H9 (cell line): ENCODE measurements at regions not wholly inside any gene's neighbourhood (a gene's known extent, or its start where the extent isn't known, plus 50 kb on each side); places are given as distances from the start of the nearest gene placed in this dataset.

Experiments used
- DNase-seq: peaks from one replicate; pipeline ENCODE4 v3.0.0-alpha.2; 2017
- H2AFZ ChIP-seq: one replicate; pipeline ENCODE4 v1.6.1; 2013; ENCODE audit warnings: mild to moderate bottlenecking, low read length, control low read depth, moderate library complexity
- H2AK5ac ChIP-seq: 2 replicates; pipeline ENCODE4 v1.6.1; 2013; ENCODE audit warnings: low read length, control low read depth, mixed read lengths; ENCODE audit not compliant: insufficient read length
- H2BK120ac ChIP-seq: one replicate; pipeline ENCODE4 v1.6.1; 2013; ENCODE audit warnings: low read depth, mild to moderate bottlenecking, low read length, control low read depth, inconsistent platforms; ENCODE audit not compliant: poor library complexity, severe bottlenecking
- H2BK12ac ChIP-seq: 2 replicates; pipeline ENCODE4 v1.6.1; 2013; ENCODE audit warnings: low read length, control low read depth, mixed read lengths, low read depth; ENCODE audit not compliant: insufficient read length
- H2BK15ac ChIP-seq: 2 replicates; pipeline ENCODE4 v1.6.1; 2013; ENCODE audit warnings: low read depth, low read length, control low read depth
- H2BK20ac ChIP-seq: one replicate; pipeline ENCODE4 v1.6.1; 2013; ENCODE audit warnings: low read depth, mild to moderate bottlenecking, low read length, control low read depth, inconsistent platforms; ENCODE audit not compliant: poor library complexity, severe bottlenecking
- H2BK5ac ChIP-seq: 2 replicates; pipeline ENCODE4 v1.6.1; 2013; ENCODE audit warnings: low read length, control low read depth, mixed read lengths; ENCODE audit not compliant: insufficient read length
- H3K14ac ChIP-seq: 2 replicates; pipeline ENCODE4 v1.6.1; 2013; ENCODE audit warnings: low read length, control low read depth; ENCODE audit not compliant: insufficient read depth
- H3K18ac ChIP-seq: 2 replicates; pipeline ENCODE4 v1.6.1; 2013; ENCODE audit warnings: low read depth, mild to moderate bottlenecking, mixed read lengths, low read length, control low read depth; ENCODE audit not compliant: insufficient read length
- H3K23ac ChIP-seq: 2 replicates; pipeline ENCODE4 v1.6.1; 2013; ENCODE audit warnings: low read length, control low read depth, mixed read lengths, low read depth; ENCODE audit not compliant: insufficient read length
- H3K23me2 ChIP-seq: 2 replicates; pipeline ENCODE4 v1.6.1; 2013; ENCODE audit warnings: low read depth, mild to moderate bottlenecking, mixed read lengths, low read length, control low read depth; ENCODE audit not compliant: insufficient read length, poor library complexity, severe bottlenecking
- H3K27ac ChIP-seq: 2 replicates; pipeline ENCODE4 v1.5.1; 2013; ENCODE audit warnings: low read length, control low read depth, mixed read lengths, low read depth; ENCODE audit not compliant: insufficient read length
- H3K27me3 ChIP-seq: 2 replicates; pipeline ENCODE4 v1.6.1; 2013; ENCODE audit warnings: low read length, control low read depth, inconsistent platforms; ENCODE audit not compliant: insufficient read depth
- H3K4ac ChIP-seq: 2 replicates; pipeline ENCODE4 v1.6.1; 2013; ENCODE audit warnings: low read depth, mild to moderate bottlenecking, control low read depth, inconsistent platforms, low read length, moderate library complexity
- H3K4me1 ChIP-seq: 2 replicates; pipeline ENCODE4 v1.6.1; 2013; ENCODE audit warnings: low read length, control low read depth, inconsistent platforms; ENCODE audit not compliant: insufficient read depth
- H3K4me2 ChIP-seq: 2 replicates; pipeline ENCODE4 v1.6.1; 2013; ENCODE audit warnings: low read length, control low read depth, mixed read lengths; ENCODE audit not compliant: insufficient read length, insufficient read depth
- H3K56ac ChIP-seq: 2 replicates; pipeline ENCODE4 v1.6.1; 2013; ENCODE audit warnings: low read depth, mild to moderate bottlenecking, mixed read lengths, low read length, control low read depth; ENCODE audit not compliant: insufficient read length
- H3K79me1 ChIP-seq: 2 replicates; pipeline ENCODE4 v1.6.1; 2013; ENCODE audit warnings: low read depth, mild to moderate bottlenecking, moderate library complexity, low read length, control low read depth, inconsistent platforms; ENCODE audit not compliant: insufficient read depth, poor library complexity, severe bottlenecking
- H3K79me2 ChIP-seq: 2 replicates; pipeline ENCODE4 v1.6.1; 2013; ENCODE audit warnings: low read length, control low read depth, inconsistent platforms; ENCODE audit not compliant: insufficient read depth
- H3K9ac ChIP-seq: 2 replicates; pipeline ENCODE4 v1.6.1; 2013; ENCODE audit warnings: low read length, control low read depth, mixed read lengths; ENCODE audit not compliant: insufficient read length; ENCODE audit errors: extremely low read depth
- H3K9me3 ChIP-seq: one replicate; pipeline ENCODE4 v1.6.1; 2013; ENCODE audit warnings: low read depth, low read length, inconsistent platforms; ENCODE audit not compliant: control insufficient read depth
- H3T11ph ChIP-seq: one replicate; pipeline ENCODE4 v1.6.1; 2013; ENCODE audit warnings: mild to moderate bottlenecking, low read length, control low read depth, inconsistent platforms
- H4K20me1 ChIP-seq: one replicate; pipeline ENCODE4 v1.6.1; 2013; ENCODE audit not compliant: control insufficient read depth, insufficient read length, insufficient read depth
- H4K5ac ChIP-seq: 2 replicates; pipeline ENCODE4 v1.6.1; 2013; ENCODE audit warnings: low read depth, mild to moderate bottlenecking, mixed read lengths, low read length, control low read depth; ENCODE audit not compliant: insufficient read length
- H4K8ac ChIP-seq: replicated peaks from 2 replicates; pipeline ENCODE4 v1.6.1; 2013; ENCODE audit warnings: low read length, control low read depth, mixed read lengths, low read depth; ENCODE audit not compliant: insufficient read length
- H4K91ac ChIP-seq: 2 replicates; pipeline ENCODE4 v1.6.1; 2013; ENCODE audit warnings: low read depth, mild to moderate bottlenecking, moderate library complexity, mixed read lengths, low read length, control low read depth; ENCODE audit not compliant: insufficient read length
- H3K27ac Mint-ChIP-seq, 3 experiments: 2 replicates in 2 of 3; 3 replicates in 1 of 3; pipeline ENCODE4 v1.8.0; 2020 to 2021; ENCODE audit warnings: mixed read lengths in 3 of 3, mild to moderate bottlenecking in 1 of 3, moderate library complexity in 1 of 3
- H3K27me3 Mint-ChIP-seq: 2 replicates; pipeline ENCODE4 v1.8.0; 2021; ENCODE audit warnings: low read depth, mild to moderate bottlenecking, moderate library complexity, mixed read lengths
- H3K36me3 Mint-ChIP-seq, 3 experiments: 2 replicates in 2 of 3; 3 replicates in 1 of 3; pipeline ENCODE4 v1.8.0; 2020 to 2021; ENCODE audit warnings: low read depth in 3 of 3, mixed read lengths in 3 of 3; ENCODE audit not compliant: insufficient read depth in 1 of 3
- H3K4me1 Mint-ChIP-seq, 2 experiments: 2 replicates each; pipeline ENCODE4 v1.8.0; 2020; ENCODE audit warnings: mixed read lengths in 2 of 2
- H3K4me3 Mint-ChIP-seq, 2 experiments: 2 replicates in 1 of 2; 3 replicates in 1 of 2; pipeline ENCODE4 v1.8.0; 2020 to 2021; ENCODE audit warnings: mild to moderate bottlenecking in 2 of 2, mixed read lengths in 2 of 2, moderate library complexity in 1 of 2
- H3K9me3 Mint-ChIP-seq, 2 experiments: 2 replicates in 1 of 2; 3 replicates in 1 of 2; pipeline ENCODE4 v1.8.0; 2020; ENCODE audit warnings: mild to moderate bottlenecking in 2 of 2, mixed read lengths in 2 of 2, moderate library complexity in 1 of 2
- CTCF ChIP-seq: fragments of 200-600 bp; sonication (generic); conservative IDR thresholded peaks from 3 replicates; pipeline ENCODE4 v1.8.0; 2021; ENCODE audit warnings: antibody characterized with exemption, mild to moderate bottlenecking
- WGBS: extraction: QIAGEN DNeasy Blood & Tissue Kit; methylation state at CpG from one replicate; pipeline ENCODE4 v1.1.7; 2013; ENCODE audit warnings: missing lambda C conversion rate, low lambda C conversion rate, mixed read lengths; ENCODE audit not compliant: insufficient read length; ENCODE audit errors: extremely low coverage; 5-methylcytosine and 5-hydroxymethylcytosine counted together

DNA sequence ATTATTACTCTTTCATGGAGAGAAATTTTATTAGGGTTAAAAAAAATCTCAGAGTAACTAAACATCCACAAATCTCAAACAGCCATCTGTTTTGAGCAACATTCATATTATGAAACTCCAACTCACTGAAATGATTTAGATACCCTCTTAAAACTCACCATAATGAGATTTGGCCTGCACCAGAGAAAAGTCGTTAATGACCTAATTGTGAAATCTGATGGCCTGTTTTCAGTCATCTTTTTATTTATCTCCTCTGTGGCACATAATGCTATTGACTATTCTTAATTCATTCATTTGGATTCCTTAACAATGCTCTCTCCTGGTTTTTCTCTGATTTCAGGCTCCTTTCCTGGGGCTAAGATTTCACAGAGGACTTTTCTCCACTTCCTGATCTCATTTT, 192.7 kb downstream of the RNF144B start:
- H3K27me3 ChIP-seq: no peaks in the 10 kb centered on the region
- no peak for DNase-seq
- no peak overlapping the region for H3K4ac ChIP-seq
- no peak overlapping the region for H2BK15ac ChIP-seq
- H3K27me3 Mint-ChIP-seq: no peaks in the 10 kb centered on the region
- peaks cover 0 to 3% of the 10 kb centered on the region in 2 experiments; a peak in 1 of 5 replicates for H3K9me3 Mint-ChIP-seq
- no peaks in the 10 kb centered on the region for H3K36me3 Mint-ChIP-seq
- no peak overlapping the region for H4K91ac ChIP-seq
- no peaks in the 10 kb centered on the region for H3K4me1 ChIP-seq
- H3T11ph ChIP-seq: no peak overlapping the region
- H2BK5ac ChIP-seq: no peak overlapping the region
- H3K79me2 ChIP-seq: no peaks in the 10 kb centered on the region
- H3K4me1 Mint-ChIP-seq: no peaks in the 10 kb centered on the region
- no peak overlapping the region for H3K56ac ChIP-seq
- no peak overlapping the region for H3K9ac ChIP-seq
- H3K14ac ChIP-seq: no peak overlapping the region
- no peak overlapping the region for H2BK12ac ChIP-seq
- H2BK20ac ChIP-seq: no peak overlapping the region
- H4K8ac ChIP-seq: no peak overlapping the region
- TF ChIP-seq CTCF: no peak
- H2AK5ac ChIP-seq: no peak overlapping the region
- no peak overlapping the region for H3K4me2 ChIP-seq
- no peaks in the 10 kb centered on the region for H3K23me2 ChIP-seq
- no peaks in the 10 kb centered on the region for H3K79me1 ChIP-seq
- H3K9me3 ChIP-seq: no peaks in the 10 kb centered on the region
- H4K5ac ChIP-seq: no peak overlapping the region
- H2AFZ ChIP-seq: no peak overlapping the region
- H2BK120ac ChIP-seq: no peak overlapping the region
- no CpG with 5 or more reads among the region's 1 CpG for WGBS
- H3K27ac ChIP-seq: no peak overlapping the region
- H4K20me1 ChIP-seq: no peaks in the 10 kb centered on the region
- H3K18ac ChIP-seq: no peak overlapping the region
- H3K23ac ChIP-seq: no peak overlapping the region
- no peak overlapping the region for H3K27ac Mint-ChIP-seq
- no peak overlapping the region for H3K4me3 Mint-ChIP-seq
